ENCODE measurements at regions not wholly inside any gene's neighbourhood (a gene's known extent, or its start where the extent isn't known, plus 50 kb on each side); places are given as distances from the start of the nearest gene placed in this dataset.

DNA sequence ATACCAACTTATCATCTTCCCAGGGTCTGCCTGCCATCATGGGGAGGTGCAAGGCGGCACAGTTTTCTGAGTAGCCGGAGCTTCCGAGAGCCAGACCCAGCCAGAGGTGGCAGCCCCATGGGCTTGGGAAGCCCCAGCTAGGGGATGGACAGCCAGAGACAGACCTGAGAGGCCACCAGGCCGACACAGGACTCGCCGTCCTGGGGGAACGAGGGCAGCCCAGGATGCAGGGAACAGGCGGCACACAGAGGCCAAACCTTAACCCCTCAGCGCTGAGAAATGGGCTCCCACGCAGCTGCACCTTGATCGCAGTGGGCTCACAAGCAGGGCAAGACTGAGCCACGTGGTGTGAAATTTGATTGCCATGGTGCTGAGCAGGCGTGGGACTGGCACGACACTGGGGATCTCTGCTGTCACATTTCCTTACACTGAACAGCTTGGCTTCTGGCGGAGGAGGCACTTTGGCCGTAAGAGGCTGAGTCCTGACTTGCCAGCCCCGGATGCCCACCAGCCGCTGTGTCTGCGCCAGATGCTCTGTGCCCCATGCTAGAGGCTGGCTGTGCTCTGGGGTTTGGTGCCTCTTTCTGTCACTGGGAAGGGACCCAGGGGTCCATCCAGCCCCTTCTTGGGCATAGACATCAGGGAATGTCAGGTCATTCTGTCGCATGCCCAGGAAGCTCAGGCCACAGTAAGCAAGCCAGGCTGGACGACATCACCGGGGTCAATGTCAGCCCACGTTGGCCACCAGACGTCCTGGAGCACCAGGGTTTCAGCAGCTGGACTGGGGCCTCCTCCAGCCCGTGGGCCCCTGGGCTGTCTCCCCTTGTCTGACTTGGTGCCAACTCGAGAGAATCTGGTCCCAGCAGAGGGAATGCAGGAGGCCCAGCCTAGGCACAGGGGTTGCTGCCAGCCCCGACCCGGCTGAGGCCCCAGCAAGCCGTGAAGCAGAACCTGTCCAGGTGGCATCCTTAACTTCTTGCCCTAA, 312.1 kb upstream of the MYT1L start:
- no peak for DNase-seq (ENCODE audit: low spot score)

DNA sequence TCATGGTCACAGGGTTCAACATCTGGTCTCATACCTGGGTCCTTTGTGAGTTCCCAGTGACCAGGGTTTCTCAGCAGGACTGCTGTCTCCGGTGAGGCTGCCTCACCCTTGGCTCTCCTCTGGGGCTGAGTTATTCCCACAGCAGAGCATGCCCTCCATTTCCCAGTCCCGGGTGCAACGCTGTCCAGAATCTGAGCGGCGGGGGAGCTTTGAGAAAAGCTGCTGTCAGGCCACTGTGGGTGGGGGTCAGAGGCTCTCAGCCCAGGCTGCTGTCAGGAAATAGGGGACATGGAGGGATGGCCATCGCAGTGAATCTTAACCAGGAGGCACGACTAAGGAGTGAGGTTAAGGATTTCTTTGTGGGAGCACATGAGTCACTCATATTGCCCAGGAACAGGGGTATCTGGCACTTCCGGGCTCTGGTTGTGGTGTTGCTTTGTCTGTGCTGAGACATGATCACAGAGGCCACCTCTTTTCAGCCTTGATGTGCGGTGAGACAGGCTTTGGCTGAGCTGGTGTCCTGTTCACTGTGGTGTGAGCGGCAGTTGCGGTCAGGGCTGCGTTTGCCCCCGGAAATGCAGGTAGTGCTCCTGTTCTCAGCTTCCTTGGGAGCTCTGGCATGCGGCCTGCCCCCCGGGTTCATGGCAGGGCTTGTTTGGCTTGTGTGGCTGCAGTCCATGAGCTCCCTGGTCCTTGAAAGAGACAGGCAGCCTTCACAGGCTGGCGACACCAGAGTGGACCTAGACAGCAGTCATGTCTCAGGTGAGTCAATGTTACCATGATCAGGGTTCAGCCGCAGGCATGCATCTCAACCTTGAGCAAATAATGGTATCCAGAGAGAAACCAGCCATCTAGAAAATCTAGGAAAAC, 310.7 kb upstream of the MYT1L start:
- no peak for DNase-seq (ENCODE audit: low spot score)

DNA sequence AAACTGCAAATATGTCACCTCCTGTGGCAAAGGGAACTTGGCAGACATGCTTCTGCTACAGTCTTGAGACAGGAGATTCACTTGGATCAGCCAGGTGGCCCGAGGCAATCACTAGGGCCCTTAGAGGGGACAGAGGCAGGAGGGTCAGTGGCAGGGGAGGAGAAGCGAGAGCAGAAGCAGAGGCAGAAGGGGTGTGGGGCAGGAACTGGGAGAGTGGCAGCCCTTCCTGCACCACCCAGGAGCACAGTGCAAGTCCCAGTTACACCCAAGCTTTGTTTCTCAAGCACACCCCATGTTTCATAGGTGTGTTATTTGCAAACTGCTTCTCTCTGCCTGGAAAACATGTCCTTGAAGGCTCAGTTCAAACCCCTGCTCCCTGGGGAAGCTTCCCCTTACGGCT, 309.7 kb upstream of the MYT1L start:
- DNase-seq (ENCODE audit: low spot score), result no peak

DNA sequence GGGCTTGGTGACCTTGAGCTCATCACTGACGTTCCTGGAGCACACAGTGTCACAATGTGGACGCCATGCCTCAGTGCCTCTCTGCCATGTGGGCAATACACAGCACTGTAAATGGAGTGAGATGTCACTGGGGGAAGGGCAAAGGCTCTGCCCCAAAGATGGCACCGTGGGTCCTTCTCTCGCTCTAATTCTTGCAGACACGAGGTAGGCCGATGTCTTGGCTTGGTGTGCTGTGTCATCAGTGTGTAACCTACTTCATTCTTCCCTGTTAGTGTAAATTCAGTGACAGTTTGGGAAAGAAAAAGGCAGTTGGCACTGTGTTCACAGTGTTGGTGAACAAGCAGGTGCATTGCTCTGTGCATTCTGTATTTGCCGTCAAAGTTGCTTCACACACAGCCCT, 309.3 kb upstream of the MYT1L start:
- DNase-seq (ENCODE audit: low spot score), result no peak

DNA sequence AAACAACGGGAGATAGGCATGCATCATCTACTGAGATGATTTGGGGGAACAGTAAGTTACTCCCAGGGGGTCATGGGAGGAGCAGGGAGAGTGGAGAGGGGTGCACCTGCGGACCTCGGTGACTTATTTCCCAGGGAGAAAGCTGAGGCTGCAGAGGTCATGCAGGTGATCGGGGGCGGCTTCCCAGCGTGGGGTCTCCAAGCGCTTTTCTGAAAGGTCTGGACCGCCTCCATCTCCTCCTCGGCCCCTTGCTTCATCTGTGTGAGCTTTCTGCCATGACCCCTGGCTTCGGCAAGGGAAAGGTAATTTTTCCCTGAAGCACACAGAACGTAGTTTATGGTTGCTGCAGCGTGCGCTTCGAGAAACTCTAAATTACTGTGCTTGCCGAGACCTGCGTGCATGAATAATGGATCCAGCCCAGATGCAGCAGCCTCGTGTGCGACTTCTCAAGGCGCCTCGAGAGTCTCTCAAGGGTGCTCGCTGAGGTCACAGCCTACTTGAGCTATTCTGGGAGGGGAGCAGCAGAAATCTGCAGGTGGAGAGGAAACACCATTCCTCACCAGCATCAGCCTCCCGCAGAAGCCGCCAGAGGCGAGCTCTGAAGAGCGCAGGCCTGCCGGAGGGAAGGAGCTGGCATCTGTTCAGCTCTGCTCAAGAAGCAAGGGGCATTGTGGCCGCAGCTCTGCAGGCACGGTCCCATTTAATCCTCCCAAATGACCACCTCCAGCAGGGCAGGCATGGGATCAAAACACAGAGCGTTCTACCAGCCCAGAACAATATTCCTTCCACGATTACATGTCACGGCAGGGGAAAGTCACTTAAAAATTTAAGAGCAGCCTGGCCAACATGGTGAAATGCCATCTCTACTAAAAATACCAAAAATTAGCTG, 308.4 kb upstream of the MYT1L start:
- DNase-seq (ENCODE audit: low spot score), result no peak

DNA sequence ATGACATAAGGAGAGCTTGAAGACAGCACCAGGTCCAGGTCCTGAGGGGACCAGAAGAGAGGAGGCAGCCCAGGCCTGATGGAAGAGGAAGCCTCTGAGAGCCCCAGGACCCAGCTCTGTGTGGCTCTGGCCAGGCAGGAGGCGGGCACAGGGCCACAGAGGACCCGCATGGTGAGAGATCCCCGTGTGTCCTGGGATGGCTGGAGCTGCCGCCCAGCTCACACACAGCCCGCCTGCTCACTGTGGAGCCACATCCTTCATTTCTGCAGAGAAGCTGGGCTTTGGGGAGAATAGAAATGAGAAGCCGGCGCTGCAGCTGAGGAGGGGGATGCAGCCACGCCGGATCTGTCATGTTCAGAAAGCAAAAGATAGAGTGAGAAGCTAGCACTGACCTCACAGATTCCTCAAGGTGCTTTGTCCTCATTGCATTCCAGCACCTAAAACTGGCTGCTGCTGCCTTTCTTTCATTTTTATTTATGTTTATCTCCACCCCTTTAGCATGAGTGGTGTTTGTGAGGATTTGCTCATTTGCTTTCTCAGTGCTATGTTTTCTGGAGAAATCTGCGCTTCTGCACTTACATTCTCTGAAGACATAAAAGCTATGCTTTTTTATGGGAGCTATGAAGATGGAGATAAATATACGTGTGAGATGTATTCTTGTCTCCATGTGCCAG, 307.6 kb upstream of the MYT1L start:
- DNase-seq (ENCODE audit: low spot score), result no peak

DNA sequence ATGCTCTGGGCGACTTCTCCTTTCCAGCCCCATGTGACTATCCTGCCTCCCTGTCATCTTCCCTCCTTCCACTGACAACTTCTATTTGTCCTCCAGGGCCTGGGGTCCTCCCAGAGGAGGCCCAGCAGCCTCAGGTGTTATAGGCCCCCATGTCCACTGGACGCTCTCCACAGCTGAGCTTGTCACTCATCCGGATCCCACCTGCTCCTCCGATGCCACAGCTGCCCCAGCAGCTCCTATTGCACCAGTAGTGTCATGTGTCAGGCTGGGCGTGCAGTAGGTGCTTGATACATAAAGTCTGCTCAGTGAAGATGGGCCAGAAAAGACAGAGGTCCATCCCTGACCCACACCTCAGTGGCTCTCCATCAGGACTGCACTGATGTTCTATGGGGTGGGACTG, 305.7 kb upstream of the MYT1L start:
- DNase-seq (ENCODE audit: low spot score), result no peak

DNA sequence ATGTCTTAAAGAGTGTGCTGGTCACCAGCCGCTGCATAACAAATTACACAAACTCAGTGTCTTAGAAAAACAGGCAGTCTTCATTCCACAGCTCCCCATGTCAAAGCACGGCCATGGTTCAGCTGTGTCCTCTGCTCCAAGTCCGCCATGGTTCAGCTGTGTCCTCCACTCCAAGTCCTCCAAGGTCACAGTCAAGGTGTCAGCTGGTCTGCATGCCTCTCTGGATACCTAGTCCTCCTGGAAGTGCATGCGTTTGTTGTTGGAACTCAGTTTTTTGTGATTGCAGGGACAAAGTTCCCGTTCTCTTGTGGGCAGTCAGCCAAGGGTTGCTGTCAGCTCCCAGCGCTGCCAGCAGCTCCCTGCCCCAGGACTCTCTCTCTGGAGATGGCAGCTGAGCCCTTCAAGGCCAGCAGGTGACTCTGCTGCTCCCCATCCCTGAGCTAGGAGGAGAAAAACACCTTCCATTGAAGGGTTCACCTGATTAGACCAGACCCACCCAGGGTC, 304.0 kb upstream of the MYT1L start:
- DNase-seq (ENCODE audit: low spot score), result no peak

DNA sequence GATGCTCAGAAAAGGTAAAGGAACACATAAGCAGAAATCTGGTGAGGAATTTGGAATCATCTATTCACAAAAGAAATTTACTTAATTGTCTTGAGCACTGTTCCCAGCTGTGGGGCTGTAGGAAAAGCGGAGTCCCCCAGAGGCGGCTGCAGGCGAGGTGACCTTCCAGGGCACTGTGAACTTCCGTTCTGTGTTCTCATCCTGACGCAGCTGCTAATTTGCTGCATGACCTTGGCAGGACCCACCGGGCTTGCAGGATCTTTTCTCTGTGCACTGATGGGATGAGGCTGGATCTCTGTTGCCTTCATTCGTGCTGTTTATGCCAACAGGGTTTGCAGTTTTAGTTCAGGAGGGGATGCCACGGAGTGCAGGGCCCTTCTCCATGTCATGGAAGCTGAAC, 301.9 kb upstream of the MYT1L start:
- no peak for DNase-seq (ENCODE audit: low spot score)

DNA sequence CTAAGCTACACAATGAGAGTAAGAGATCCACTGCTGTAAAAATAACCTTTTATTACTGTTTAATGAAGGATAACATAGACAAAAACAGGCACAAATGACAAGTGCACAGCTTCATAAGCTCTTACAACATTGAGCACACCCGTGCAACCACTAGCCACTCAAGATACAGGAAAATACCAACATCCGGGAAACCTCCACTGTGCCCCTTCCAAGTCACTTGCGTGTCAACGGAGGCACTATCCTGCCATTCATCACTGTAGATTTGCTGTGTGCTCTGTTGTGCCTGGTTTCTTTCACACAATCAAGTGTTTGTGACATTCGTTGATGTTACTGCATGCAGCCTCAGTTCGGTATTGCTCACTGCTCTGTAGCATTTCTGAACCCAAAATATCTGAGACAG, 292.9 kb upstream of the MYT1L start:
- DNase-seq (ENCODE audit: low spot score), result no peak

DNA sequence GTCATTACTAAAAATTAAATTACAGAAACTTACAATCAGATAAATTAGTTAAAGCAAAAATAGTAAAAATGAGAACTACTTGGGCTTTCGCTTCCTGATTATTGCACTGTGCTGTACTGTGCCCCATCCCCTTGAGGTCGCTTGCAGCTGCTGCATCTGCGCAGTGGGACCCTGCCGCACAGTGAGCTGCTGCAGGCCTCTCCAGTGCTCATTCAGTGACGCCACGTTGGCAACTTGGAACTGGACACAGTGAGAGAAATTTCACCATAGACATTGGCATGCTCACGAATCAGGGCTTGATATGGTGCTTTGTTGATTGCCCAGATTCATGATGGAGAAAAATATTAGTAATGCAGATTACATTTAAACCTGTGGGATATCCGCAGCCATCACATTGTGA, 290.8 kb upstream of the MYT1L start:
- DNase-seq (ENCODE audit: low spot score), result no peak

DNA sequence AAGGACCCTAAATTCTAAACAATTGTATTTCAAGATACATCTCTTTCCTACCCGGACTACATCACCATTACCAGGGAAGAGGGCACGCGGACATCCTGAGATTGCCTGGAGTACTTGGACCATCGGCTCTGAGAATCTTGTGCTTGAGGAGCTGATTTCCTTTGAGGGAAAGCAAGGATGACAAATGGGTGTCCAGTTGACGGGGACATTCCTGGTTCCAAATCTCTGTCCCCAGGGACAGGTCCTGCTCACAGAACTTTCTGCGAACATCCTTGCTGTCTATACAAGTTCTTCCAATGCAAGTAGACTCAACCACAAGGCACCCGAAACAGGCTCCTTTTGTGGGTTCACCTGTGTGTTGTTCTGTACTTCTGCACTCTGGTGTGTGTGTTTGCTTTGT, 289.5 kb upstream of the MYT1L start:
- no peak for DNase-seq (ENCODE audit: low spot score)

DNA sequence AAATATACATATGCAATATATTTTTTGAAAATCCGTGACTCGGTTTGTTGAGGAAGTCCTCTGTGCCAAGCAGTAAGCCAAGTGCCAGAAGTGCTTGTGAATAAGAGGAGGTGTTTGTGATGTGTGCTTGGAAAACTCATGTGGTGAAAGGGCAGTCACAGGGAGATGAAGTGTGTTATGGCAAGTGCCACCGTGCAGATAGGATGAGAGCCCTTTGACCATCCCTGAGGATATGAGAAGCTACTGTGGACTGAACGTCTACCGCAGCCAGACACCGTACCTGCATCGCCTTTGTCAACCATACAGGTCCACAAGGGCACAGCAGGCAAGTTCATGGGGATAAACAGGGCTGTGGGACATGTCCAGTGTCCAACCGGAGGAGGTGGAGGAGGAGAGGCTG, 288.9 kb upstream of the MYT1L start:
- DNase-seq (ENCODE audit: low spot score), result no peak

DNA sequence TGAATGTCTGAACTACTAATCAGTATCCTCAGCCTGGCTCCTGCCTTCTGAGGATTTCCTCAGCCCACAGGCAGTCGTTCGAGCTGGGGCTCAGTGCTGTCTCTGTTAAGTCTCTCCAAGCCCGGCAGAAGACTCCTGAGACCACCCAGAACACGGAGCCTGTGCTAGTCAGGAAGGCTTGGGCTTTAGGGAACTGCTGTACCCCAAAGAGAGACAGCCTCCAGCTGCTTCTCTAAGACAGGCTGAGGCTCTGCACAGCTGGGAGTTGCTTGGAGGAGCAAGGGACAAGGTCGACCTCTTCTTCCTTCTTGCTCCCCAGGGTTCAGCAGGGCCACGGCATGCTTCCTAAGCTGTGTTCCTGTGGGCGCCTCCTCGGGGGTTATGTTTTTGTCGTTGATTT, 283.4 kb upstream of the MYT1L start:
- DNase-seq (ENCODE audit: low spot score), result no peak

DNA sequence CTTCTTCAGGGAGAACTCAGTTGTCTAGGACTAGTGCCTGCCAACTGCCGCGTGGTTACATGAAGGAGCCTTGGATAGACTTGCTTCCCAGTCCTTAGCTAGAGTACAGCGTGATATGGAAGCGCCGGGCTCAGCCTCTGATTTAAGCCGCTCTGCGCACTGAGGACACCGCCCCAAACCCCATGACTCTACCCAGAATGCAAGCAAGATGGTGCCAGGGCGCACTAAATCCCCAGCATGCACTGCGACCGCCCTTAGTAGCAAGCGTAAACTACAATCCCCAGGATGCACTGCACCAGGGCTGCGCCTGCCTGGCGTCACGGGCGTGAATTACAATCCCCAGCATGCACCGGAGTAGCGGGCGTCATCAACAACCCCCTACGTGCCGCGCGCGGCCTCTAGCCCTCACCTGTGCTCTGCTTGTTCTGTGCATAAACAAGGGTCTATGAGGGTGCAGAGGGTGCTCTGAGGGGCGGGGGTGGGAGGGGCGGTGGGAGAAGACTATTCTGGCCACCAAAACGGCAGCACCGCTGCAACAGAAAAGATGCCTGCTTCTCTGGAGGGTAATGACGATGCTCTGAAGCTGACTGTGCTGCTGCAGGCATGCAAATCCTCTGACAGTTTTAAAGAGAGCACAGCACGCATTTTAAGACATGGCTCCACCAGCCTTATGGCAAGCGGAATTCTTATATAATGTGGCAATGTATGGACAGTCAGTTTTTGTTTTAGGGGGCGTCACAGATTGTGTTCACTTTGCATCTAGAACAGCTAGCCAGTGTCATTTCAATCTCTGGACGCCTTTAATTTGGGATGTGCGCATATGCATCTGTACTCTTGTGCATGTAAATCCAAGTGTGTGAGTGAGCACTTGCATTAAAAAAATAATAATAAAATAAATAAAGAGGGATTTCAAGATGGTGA, 282.5 kb upstream of the MYT1L start:
- peak; percentile 14 for DNase-seq (ENCODE audit: low spot score)

DNA sequence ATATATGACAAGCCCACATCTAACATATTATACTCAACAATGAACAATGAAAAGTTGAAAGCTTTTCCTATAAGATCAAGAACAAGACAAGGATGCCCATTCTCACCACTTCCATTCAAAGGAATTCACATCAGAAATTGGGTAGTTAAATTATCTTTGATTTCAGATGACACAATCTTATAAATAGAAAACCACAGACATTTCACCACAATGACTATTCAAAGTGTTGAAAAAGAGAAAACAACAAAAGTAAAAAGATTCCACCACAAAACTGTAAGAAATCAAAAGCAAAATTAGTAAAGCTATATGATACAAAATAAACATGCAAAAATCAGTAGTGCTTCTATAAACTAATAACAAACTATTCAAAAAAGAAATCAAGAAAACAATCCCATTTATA, 279.7 kb upstream of the MYT1L start:
- DNase-seq (ENCODE audit: low spot score), result no peak

DNA sequence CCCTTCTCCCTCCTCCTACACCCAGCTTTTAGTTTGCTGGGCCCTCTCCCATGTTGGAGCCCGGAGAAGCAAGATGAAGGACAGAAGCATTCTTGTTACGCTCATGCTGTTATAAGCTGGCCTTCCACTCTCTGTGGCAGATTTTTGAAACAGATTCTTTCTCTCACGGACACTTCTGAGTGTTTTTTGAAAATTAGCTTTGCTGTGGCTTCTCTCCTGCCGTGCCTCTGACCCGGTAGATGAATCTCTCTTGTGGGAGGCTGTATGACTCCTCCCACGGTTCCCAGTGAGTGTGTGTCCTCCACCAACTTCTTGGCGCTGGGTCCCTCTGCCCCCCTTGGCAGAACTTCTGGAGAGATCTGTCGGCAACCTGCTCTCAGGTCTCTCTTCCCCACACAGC, 269.3 kb upstream of the MYT1L start:
- DNase-seq (ENCODE audit: low spot score), result no peak

DNA sequence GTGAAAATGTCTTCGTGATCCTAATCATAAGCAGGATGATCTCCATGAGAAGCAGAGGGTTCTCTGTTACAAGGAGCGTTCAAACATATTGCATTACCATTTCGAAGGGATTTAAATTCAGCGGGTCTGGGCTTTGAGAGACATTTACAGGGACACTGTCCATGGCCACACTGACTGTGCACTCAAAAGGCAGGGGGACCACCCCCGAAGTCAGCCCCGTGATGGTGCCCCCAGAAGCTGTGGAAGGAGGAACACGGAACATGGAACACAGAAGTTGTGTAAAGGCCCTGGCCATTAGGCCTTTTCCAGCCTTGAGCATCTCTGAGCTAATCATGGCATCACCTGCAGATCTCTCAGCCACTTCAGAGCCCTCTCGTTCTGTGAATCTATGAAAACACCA, 268.4 kb upstream of the MYT1L start:
- DNase-seq (ENCODE audit: low spot score), result no peak

DNA sequence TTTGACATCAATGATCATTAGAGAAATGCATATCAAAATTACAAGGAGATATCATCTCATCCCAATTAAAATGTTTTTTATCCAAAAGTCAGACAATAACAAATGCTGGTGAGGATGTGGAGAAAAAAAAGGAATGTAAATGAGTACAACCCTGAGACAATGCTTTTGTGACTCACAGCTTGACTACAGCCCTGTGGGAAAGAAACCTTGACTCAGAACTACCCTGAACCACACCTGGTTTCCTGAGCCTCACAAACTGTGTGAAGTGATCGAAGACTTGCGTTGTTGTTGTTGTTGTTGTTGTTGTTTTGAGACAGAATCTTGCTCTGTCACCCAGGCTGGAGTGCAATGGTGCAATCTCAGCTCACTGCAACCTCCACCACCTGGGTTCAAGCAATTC, 266.6 kb upstream of the MYT1L start:
- DNase-seq (ENCODE audit: low spot score), result no peak

DNA sequence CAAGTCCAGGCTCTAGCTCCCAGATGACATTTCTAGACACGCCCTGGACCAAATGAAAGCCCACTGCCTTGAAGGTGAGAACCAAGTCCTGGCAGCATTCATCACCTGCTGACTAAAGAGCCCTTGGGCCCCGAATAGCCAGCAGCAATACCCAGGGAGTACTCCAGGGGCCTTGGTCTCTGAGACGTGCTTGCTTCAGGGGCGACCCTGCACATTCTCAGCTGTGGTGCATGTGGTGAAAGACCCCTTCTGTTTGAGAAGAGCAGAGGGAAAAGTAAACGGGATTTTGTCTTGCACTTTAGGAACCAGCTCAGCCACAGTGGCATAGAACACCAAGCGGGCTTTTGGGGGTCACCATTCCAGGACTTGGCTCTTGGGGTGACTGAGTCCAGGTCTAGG, 260.5 kb upstream of the MYT1L start:
- no peak for DNase-seq (ENCODE audit: low spot score)
